Neuronal stem cell (in vitro differentiated cells): ENCODE measurements at regions not wholly inside any gene's neighbourhood (a gene's known extent, or its start where the extent isn't known, plus 50 kb on each side); places are given as distances from the start of the nearest gene placed in this dataset.

Source experiments
- DNase-seq: peaks from one replicate; pipeline ENCODE4 v3.0.0-alpha.2; 2013; ENCODE audit warnings: low spot score
- H2AFZ ChIP-seq: one replicate; pipeline ENCODE4 v1.6.1; 2013; ENCODE audit warnings: mild to moderate bottlenecking, low read length, inconsistent platforms
- H2AK5ac ChIP-seq: 2 replicates; pipeline ENCODE4 v1.6.1; 2013; ENCODE audit warnings: low read depth, mild to moderate bottlenecking, inconsistent platforms, low read length, moderate library complexity, mixed read lengths
- H2BK120ac ChIP-seq: 2 replicates; pipeline ENCODE4 v1.6.1; 2013; ENCODE audit warnings: low read depth, mild to moderate bottlenecking, inconsistent platforms, low read length, moderate library complexity, mixed read lengths
- H2BK12ac ChIP-seq: one replicate; pipeline ENCODE4 v1.6.1; 2013; ENCODE audit warnings: low read length, inconsistent platforms
- H2BK15ac ChIP-seq: 2 replicates; pipeline ENCODE4 v1.6.1; 2013; ENCODE audit warnings: mild to moderate bottlenecking, low read length, inconsistent platforms, mixed read lengths
- H2BK5ac ChIP-seq: one replicate; pipeline ENCODE4 v1.6.1; 2013; ENCODE audit warnings: inconsistent platforms, mild to moderate bottlenecking, low read length, moderate library complexity
- H3K14ac ChIP-seq: one replicate; pipeline ENCODE4 v1.6.1; 2013; ENCODE audit warnings: low read length, inconsistent platforms
- H3K18ac ChIP-seq: 2 replicates; pipeline ENCODE4 v1.6.1; 2013; ENCODE audit warnings: low read length, inconsistent platforms
- H3K23ac ChIP-seq: 2 replicates; pipeline ENCODE4 v1.6.1; 2013; ENCODE audit warnings: low read depth, mild to moderate bottlenecking, mixed read lengths, low read length, inconsistent platforms; ENCODE audit not compliant: poor library complexity
- H3K27ac ChIP-seq: replicated peaks from 3 replicates; pipeline ENCODE4 v1.5.1; 2013; ENCODE audit warnings: low read length, inconsistent platforms
- H3K27me3 ChIP-seq, 3 experiments: 2 replicates each; pipeline ENCODE4 v1.6.1; 2013; ENCODE audit warnings: low read length in 3 of 3, mild to moderate bottlenecking in 2 of 3, inconsistent platforms in 1 of 3, low read depth in 1 of 3, mixed read lengths in 1 of 3, moderate library complexity in 1 of 3; ENCODE audit not compliant: control insufficient read depth in 3 of 3, insufficient read depth in 3 of 3
- H3K36me3 ChIP-seq, 2 donors: replicated peaks in 1 of 2; 2 replicates each; pipeline ENCODE4 v1.6.1; 2013; ENCODE audit warnings: low read length in 2 of 2; ENCODE audit not compliant: control insufficient read depth in 2 of 2, insufficient read depth in 2 of 2
- H3K4ac ChIP-seq: 2 replicates; pipeline ENCODE4 v1.6.1; 2013; ENCODE audit warnings: inconsistent platforms, mild to moderate bottlenecking, low read length, moderate library complexity
- H3K4me1 ChIP-seq, 2 donors: 1 replicate in 1 of 2; 2 replicates in 1 of 2; pipeline ENCODE4 v1.6.1; 2013; ENCODE audit warnings: low read length in 2 of 2, low read depth in 1 of 2; ENCODE audit not compliant: control insufficient read depth in 2 of 2, insufficient read depth in 1 of 2
- H3K4me2 ChIP-seq: one replicate; pipeline ENCODE4 v1.6.1; 2013; ENCODE audit warnings: mild to moderate bottlenecking, low read length, inconsistent platforms; ENCODE audit not compliant: insufficient read depth, poor library complexity, severe bottlenecking
- H3K4me3 ChIP-seq, 2 donors: 2 replicates each; pipeline ENCODE4 v1.5.1; 2013; ENCODE audit warnings: low read length in 2 of 2, mild to moderate bottlenecking in 2 of 2, inconsistent platforms in 1 of 2, moderate library complexity in 1 of 2
- H3K79me1 ChIP-seq: one replicate; pipeline ENCODE4 v1.6.1; 2013; ENCODE audit warnings: low read depth, mild to moderate bottlenecking, inconsistent platforms, low read length, moderate library complexity
- H3K9ac ChIP-seq: one replicate; pipeline ENCODE4 v1.6.1; 2013; ENCODE audit warnings: mild to moderate bottlenecking, low read depth, low read length, inconsistent platforms; ENCODE audit not compliant: poor library complexity
- H3K9me3 ChIP-seq, 2 donors: replicated peaks in 1 of 2; 2 replicates each; pipeline versions ENCODE3 to v1.6.1; 2013; ENCODE audit warnings: low read length in 2 of 2, mild to moderate bottlenecking in 2 of 2, inconsistent platforms in 1 of 2, low read depth in 1 of 2, mixed read lengths in 1 of 2, moderate library complexity in 1 of 2; ENCODE audit not compliant: control insufficient read depth in 2 of 2, insufficient read depth in 1 of 2
- H4K8ac ChIP-seq: one replicate; pipeline ENCODE4 v1.6.1; 2013; ENCODE audit warnings: low read depth, mild to moderate bottlenecking, inconsistent platforms, low read length, moderate library complexity
- H4K91ac ChIP-seq: one replicate; pipeline ENCODE4 v1.6.1; 2013; ENCODE audit warnings: low read length, low read depth, mild to moderate bottlenecking, inconsistent platforms; ENCODE audit not compliant: poor library complexity
- WGBS, 2 donors: extraction: QIAGEN DNeasy Blood & Tissue Kit; methylation state at CpG; one replicate each; pipeline ENCODE4 v1.1.7; 2013; ENCODE audit warnings: missing lambda C conversion rate in 2 of 2, mixed read lengths in 1 of 2; ENCODE audit not compliant: insufficient read length in 2 of 2, insufficient replicate concordance in 1 of 2; ENCODE audit errors: extremely low coverage in 2 of 2; 5-methylcytosine and 5-hydroxymethylcytosine counted together

GRCh38 chr2:12207491-12207890 lies 461.1 kb downstream of the LPIN1 start:
- Histone ChIP-seq H3K27me3 (no peaks in the 10 kb centered on the region), H2AK5ac (no peak overlapping the region), H3K9ac (no peak overlapping the region), H3K18ac (no peak overlapping the region), H2BK5ac (no peak overlapping the region), H3K4me3 (no peak overlapping the region), H3K4me1 (peaks cover 3 to 5% of the 10 kb centered on the region in 2 donors), H2AFZ (no peak overlapping the region), H2BK15ac (no peak overlapping the region), H3K4me2 (no peak overlapping the region), H4K8ac (no peak overlapping the region), H3K4ac (no peak overlapping the region), H2BK12ac (no peak overlapping the region), H3K23ac (no peak overlapping the region), H3K36me3 (no peaks in the 10 kb centered on the region), H2BK120ac (no peak overlapping the region), H3K14ac (no peak overlapping the region), H3K9me3 (no peaks in the 10 kb centered on the region), H3K27ac (no peak overlapping the region), H3K79me1 (no peaks in the 10 kb centered on the region), H4K91ac (no peak overlapping the region)
- no CpG with 5 or more reads among the region's 1 CpG for WGBS, 2 donors
- no peak for DNase-seq

- H3K23ac ChIP-seq: no peak overlapping the region
- no peak overlapping the region for H2BK120ac ChIP-seq
- no peak overlapping the region for H3K9ac ChIP-seq
- H3K27ac ChIP-seq: no peak overlapping the region
- H4K91ac ChIP-seq: no peak overlapping the region
- H2AK5ac ChIP-seq: no peak overlapping the region
- H3K4me2 ChIP-seq: no peak overlapping the region
- no peaks in the 10 kb centered on the region for H3K9me3 ChIP-seq
- no peak overlapping the region for H3K14ac ChIP-seq
- no peaks in the 10 kb centered on the region for H3K36me3 ChIP-seq
- no peak for DNase-seq
- H2AFZ ChIP-seq: no peak overlapping the region
- H3K4me3 ChIP-seq: no peak overlapping the region
- H2BK15ac ChIP-seq: no peak overlapping the region
- H2BK5ac ChIP-seq: no peak overlapping the region
- no peak overlapping the region for H3K18ac ChIP-seq
- no peak overlapping the region for H3K4ac ChIP-seq
- no peaks in the 10 kb centered on the region for H3K27me3 ChIP-seq
- H2BK12ac ChIP-seq: no peak overlapping the region
- H4K8ac ChIP-seq: no peak overlapping the region
- WGBS, 2 donors: no CpG with 5 or more reads among the region's 17 CpGs
- no peaks in the 10 kb centered on the region for H3K79me1 ChIP-seq
- peaks cover 3 to 7% of the 10 kb centered on the region in 2 donors for H3K4me1 ChIP-seq
Measured at GRCh38 chr2:12210016-12210933, 463.8 kb downstream of the LPIN1 start.

GRCh38 chr2:12211326-12212175 lies 465.1 kb downstream of the LPIN1 start:
- no peak for DNase-seq
- Histone ChIP-seq H4K91ac (no peak overlapping the region), H3K27ac (no peak overlapping the region)

More at GRCh38 chr2:12211326-12212175, 465.1 kb downstream of the LPIN1 start:
- Histone ChIP-seq H3K9me3 (no peaks in the 10 kb centered on the region), H3K36me3 (no peaks in the 10 kb centered on the region), H2BK15ac (no peak overlapping the region), H2BK120ac (no peak overlapping the region), H2AK5ac (no peak overlapping the region), H3K14ac (no peak overlapping the region), H3K18ac (no peak overlapping the region), H2AFZ (no peak overlapping the region), H3K9ac (no peak overlapping the region), H3K79me1 (no peaks in the 10 kb centered on the region), H2BK12ac (no peak overlapping the region), H2BK5ac (no peak overlapping the region), H3K4me1 (peaks cover 3 to 7% of the 10 kb centered on the region in 2 donors), H3K23ac (no peak overlapping the region), H3K4me3 (no peak overlapping the region), H4K8ac (no peak overlapping the region), H3K4ac (no peak overlapping the region), H3K27me3 (no peaks in the 10 kb centered on the region), H3K4me2 (no peak overlapping the region)
- no CpG with 5 or more reads among the region's 3 CpGs for WGBS, 2 donors
